HepG2 (cell line): ENCODE measurements at regions not wholly inside any gene's neighbourhood (a gene's known extent, or its start where the extent isn't known, plus 50 kb on each side); places are given as distances from the start of the nearest gene placed in this dataset.

Experiments
- ATAC-seq: fragments of 200-7000 bp; cut with Tn5 transposase; 3 replicates; pipeline ENCODE4 v1.9.1; 2020; ENCODE audit warnings: mild to moderate bottlenecking, moderate library complexity
- BruUV-seq: library from RNA; stranded (reverse); fragments of 400-500 nt; replicated peaks from 2 replicates; lab custom pipeline; 2021; lab: Mats Ljungman, UMichigan
- CTCF ChIA-PET: fragments of 300-600 bp; formaldehyde crosslinking; extraction: SDS; loops from one replicate; lab custom pipeline; 2021; ENCODE audit warnings: low total read pairs, inconsistent platforms, low intra/inter-chr PET ratio; lab: Yijun Ruan, JAX
- POLR2A ChIA-PET: fragments of 350-600 bp; sonication (Branson Sonifier 250); formaldehyde crosslinking; loops from one replicate; lab custom pipeline; 2020; ENCODE audit warnings: antibody characterized with exemption, inconsistent platforms; lab: Yijun Ruan, JAX
- DNase-seq: peaks from one replicate; pipeline ENCODE4 v3.0.0-alpha.2; 2015; ENCODE audit warnings: low spot score
- FAIRE-seq: peaks from 3 replicates; lab custom pipeline; 2011; peaks lifted over from hg19 to GRCh38; lab: Jason Lieb, UNC
- H2AFZ ChIP-seq: one replicate; pipeline ENCODE4 v1.6.1; 2011; ENCODE audit warnings: low read length, inconsistent platforms
- H3K27ac ChIP-seq: fragments of 300-600 bp; 3 replicates; pipeline ENCODE4 v1.8.0; 2011; ENCODE audit warnings: mixed run types, mild to moderate bottlenecking, mixed read lengths, low read length, inconsistent platforms; ENCODE audit not compliant: insufficient read depth; ENCODE audit errors: extremely low read length
- H3K27me3 ChIP-seq, 2 experiments: fragments of 200-600 bp in 1 of 2; 2 replicates in 1 of 2; 3 replicates in 1 of 2; pipeline versions ENCODE4 v1.6.0 to v1.8.0; 2011; ENCODE audit warnings: low read length in 2 of 2, mild to moderate bottlenecking in 2 of 2, moderate library complexity in 2 of 2, inconsistent platforms in 1 of 2; ENCODE audit not compliant: insufficient read depth in 2 of 2, control insufficient read depth in 1 of 2
- H3K36me3 ChIP-seq, 2 experiments: fragments of 200-600 bp in 1 of 2; replicated peaks in 1 of 2; 2 replicates in 1 of 2; 3 replicates in 1 of 2; pipeline versions ENCODE4 v1.5.1 to v1.8.0; 2011; ENCODE audit warnings: low read length in 2 of 2, inconsistent platforms in 1 of 2; ENCODE audit not compliant: insufficient read depth in 2 of 2, control insufficient read depth in 1 of 2
- H3K4me1 ChIP-seq: 2 replicates; pipeline ENCODE4 v1.5.1; 2012; ENCODE audit warnings: low read length, inconsistent platforms; ENCODE audit not compliant: insufficient read depth
- H3K4me2 ChIP-seq: 2 replicates; pipeline ENCODE4 v1.6.0; 2011; ENCODE audit warnings: low read depth, low read length, inconsistent platforms
- H3K4me3 ChIP-seq, 3 experiments: fragments of 200-600 bp in 1 of 3; sonication (generic), shearing (Covaris generic) in 1 of 3; replicated peaks in 1 of 3; 2 replicates each; pipeline ENCODE4 v1.5.1; 2011 to 2016; ENCODE audit warnings: low read length in 3 of 3, inconsistent platforms in 2 of 3, low read depth in 2 of 3, mild to moderate bottlenecking in 2 of 3, control low read depth in 1 of 3, mixed read lengths in 1 of 3; ENCODE audit not compliant: insufficient read depth in 1 of 3
- H3K79me2 ChIP-seq: one replicate; pipeline ENCODE4 v1.6.1; 2011; ENCODE audit warnings: low read length, inconsistent platforms; ENCODE audit not compliant: insufficient read depth
- H3K9ac ChIP-seq: 2 replicates; pipeline ENCODE4 v1.6.0; 2011; ENCODE audit warnings: mild to moderate bottlenecking, low read depth, low read length, inconsistent platforms; ENCODE audit not compliant: insufficient read depth
- H3K9me3 ChIP-seq: 2 replicates; pipeline ENCODE4 v1.5.1; 2012; ENCODE audit warnings: mild to moderate bottlenecking, low read length
- H4K20me1 ChIP-seq: 2 replicates; pipeline ENCODE4 v1.6.0; 2011; ENCODE audit warnings: inconsistent platforms, mild to moderate bottlenecking, low read length, moderate library complexity; ENCODE audit not compliant: insufficient read depth
- ZBTB20 ChIP-seq: sonication (generic); formaldehyde crosslinking; IDR thresholded peaks from 2 replicates; pipeline ENCODE4 v1.8.1; 2023; ENCODE audit warnings: missing genetic modification reagents, low read depth, mild to moderate bottlenecking, borderline replicate concordance
- ZNF460 ChIP-seq: sonication (generic); formaldehyde crosslinking; IDR thresholded peaks from 2 replicates; pipeline ENCODE4 v1.5.1; 2020; ENCODE audit warnings: missing genetic modification reagents, mild to moderate bottlenecking, borderline replicate concordance
- ZNF547 ChIP-seq: sonication (generic); formaldehyde crosslinking; IDR thresholded peaks from 2 replicates; pipeline ENCODE4 v1.5.1; 2020; ENCODE audit warnings: mild to moderate bottlenecking, missing genetic modification reagents
- ZSCAN25 ChIP-seq: sonication (generic); formaldehyde crosslinking; IDR thresholded peaks from 2 replicates; pipeline ENCODE4 v1.8.0; 2022; ENCODE audit warnings: mild to moderate bottlenecking, missing genetic modification reagents
- WGBS: methylation state at CpG from one replicate; pipeline ENCODE4 v1.1.6; 2017; ENCODE audit warnings: low lambda C conversion rate; 5-methylcytosine and 5-hydroxymethylcytosine counted together
- in situ Hi-C: cut with HindIII; loops from 2 replicates; pipeline ENCODE4 v1.10.0; 2017; ENCODE audit warnings: low pct_unique_long_range_greater_than_20kb; ENCODE audit not compliant: extremely low pct_ligation_motif_present
- intact Hi-C: fragments of 100-400 bp; cut with micrococcal nuclease; formaldehyde crosslinking; loops from one replicate; pipeline ENCODE4 v1.10.0; 2022; ENCODE audit not compliant: unreplicated experiment
- TF ChIP-seq, protein P1 (sequence below): sonication (generic); formaldehyde crosslinking; IDR thresholded peaks from 2 replicates; pipeline ENCODE4 v1.4.0; 2020; ENCODE audit warnings: missing genetic modification reagents, borderline replicate concordance
- TF ChIP-seq, protein P2 (sequence below): sonication (generic); formaldehyde crosslinking; IDR thresholded peaks from 2 replicates; pipeline ENCODE4 v1.4.0; 2020; ENCODE audit warnings: missing genetic modification reagents

DNA sequence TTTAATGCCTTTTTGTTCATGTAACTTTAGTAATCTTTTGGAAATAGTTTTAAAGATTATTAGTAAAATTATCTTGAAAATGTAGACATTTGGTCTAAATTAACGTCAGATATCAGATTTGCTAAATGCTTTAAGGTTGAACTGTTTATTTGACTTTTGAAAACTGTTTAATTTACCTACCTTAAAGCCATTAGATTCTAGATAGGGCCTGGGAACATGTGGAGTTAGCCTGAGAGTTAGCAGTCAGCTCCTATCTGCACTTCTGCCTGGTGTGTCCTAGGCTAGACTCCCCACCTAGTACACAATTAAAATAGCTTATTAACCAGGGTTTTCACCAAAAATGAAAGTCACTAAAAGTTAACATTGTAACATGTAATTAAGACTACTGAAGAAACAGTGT, 53.7 kb upstream of the CFAP20DC start:
- no peak for TF ChIP-seq ZBTB20
- TF ChIP-seq ZNF460 (CRISPR knock-in tag) = no peak
- TF ChIP-seq, protein P1, sequence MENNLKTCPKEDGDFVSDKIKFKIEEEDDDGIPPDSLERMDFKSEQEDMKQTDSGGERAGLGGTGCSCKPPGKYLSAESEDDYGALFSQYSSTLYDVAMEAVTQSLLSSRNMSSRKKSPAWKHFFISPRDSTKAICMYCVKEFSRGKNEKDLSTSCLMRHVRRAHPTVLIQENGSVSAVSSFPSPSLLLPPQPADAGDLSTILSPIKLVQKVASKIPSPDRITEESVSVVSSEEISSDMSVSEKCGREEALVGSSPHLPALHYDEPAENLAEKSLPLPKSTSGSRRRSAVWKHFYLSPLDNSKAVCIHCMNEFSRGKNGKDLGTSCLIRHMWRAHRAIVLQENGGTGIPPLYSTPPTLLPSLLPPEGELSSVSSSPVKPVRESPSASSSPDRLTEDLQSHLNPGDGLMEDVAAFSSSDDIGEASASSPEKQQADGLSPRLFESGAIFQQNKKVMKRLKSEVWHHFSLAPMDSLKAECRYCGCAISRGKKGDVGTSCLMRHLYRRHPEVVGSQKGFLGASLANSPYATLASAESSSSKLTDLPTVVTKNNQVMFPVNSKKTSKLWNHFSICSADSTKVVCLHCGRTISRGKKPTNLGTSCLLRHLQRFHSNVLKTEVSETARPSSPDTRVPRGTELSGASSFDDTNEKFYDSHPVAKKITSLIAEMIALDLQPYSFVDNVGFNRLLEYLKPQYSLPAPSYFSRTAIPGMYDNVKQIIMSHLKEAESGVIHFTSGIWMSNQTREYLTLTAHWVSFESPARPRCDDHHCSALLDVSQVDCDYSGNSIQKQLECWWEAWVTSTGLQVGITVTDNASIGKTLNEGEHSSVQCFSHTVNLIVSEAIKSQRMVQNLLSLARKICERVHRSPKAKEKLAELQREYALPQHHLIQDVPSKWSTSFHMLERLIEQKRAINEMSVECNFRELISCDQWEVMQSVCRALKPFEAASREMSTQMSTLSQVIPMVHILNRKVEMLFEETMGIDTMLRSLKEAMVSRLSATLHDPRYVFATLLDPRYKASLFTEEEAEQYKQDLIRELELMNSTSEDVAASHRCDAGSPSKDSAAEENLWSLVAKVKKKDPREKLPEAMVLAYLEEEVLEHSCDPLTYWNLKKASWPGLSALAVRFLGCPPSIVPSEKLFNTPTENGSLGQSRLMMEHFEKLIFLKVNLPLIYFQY (CRISPR knock-in tag) = no peak
- TF ChIP-seq, protein P2, sequence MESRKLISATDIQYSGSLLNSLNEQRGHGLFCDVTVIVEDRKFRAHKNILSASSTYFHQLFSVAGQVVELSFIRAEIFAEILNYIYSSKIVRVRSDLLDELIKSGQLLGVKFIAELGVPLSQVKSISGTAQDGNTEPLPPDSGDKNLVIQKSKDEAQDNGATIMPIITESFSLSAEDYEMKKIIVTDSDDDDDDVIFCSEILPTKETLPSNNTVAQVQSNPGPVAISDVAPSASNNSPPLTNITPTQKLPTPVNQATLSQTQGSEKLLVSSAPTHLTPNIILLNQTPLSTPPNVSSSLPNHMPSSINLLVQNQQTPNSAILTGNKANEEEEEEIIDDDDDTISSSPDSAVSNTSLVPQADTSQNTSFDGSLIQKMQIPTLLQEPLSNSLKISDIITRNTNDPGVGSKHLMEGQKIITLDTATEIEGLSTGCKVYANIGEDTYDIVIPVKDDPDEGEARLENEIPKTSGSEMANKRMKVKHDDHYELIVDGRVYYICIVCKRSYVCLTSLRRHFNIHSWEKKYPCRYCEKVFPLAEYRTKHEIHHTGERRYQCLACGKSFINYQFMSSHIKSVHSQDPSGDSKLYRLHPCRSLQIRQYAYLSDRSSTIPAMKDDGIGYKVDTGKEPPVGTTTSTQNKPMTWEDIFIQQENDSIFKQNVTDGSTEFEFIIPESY = no peak
- no peak for TF ChIP-seq ZSCAN25
- no peak for TF ChIP-seq ZNF547
- POLR2A ChIA-PET = no interaction called here
- no TSS peak for BruUV-seq
- 0% methylated on average over 1 of the region's 1 CpG for WGBS
- Histone ChIP-seq H3K27me3 (no peaks in the 10 kb centered on the region), H3K4me1 (peaks cover 10% of the 10 kb centered on the region), H3K4me2 (no peak overlapping the region), H3K36me3 (no peaks in the 10 kb centered on the region), H3K9me3 (no peaks in the 10 kb centered on the region), H3K79me2 (no peaks in the 10 kb centered on the region), H3K27ac (no peak overlapping the region), H4K20me1 (no peaks in the 10 kb centered on the region), H3K4me3 (no peak overlapping the region), H3K9ac (no peak overlapping the region), H2AFZ (no peak overlapping the region)
- intact Hi-C loops = no loop called here
- no peak for DNase-seq
- in situ Hi-C loops = no loop called here
- no peak for ATAC-seq
- no peak for FAIRE-seq
- CTCF ChIA-PET = no interaction called here
